Activated B cell treated with CpG ODN at 0.5 μM for 24 hours (primary cell): ENCODE measurements at regions not wholly inside any gene's neighbourhood (a gene's known extent, or its start where the extent isn't known, plus 50 kb on each side); places are given as distances from the start of the nearest gene placed in this dataset.

ENCODE experiments used
- ATAC-seq: fragments of 200-7000 bp; cut with Tn5 transposase; one replicate; pipeline ENCODE4 v1.10.0; 2021; ENCODE audit warnings: low read depth, mild to moderate bottlenecking, moderate library complexity
- CTCF ChIA-PET: fragments of 350-600 bp; sonication (Branson Sonifier 250); formaldehyde crosslinking; loops from one replicate; lab custom pipeline; 2021; ENCODE audit warnings: antibody characterized with exemption; lab: Charles Lee
- POLR2A ChIA-PET: fragments of 350-600 bp; sonication (Branson Sonifier 250); formaldehyde crosslinking; loops from one replicate; lab custom pipeline; 2021; ENCODE audit warnings: antibody characterized with exemption; lab: Charles Lee
- DNase-seq: peaks from one replicate; pipeline ENCODE4 v3.0.0; 2022
- H3K27ac Mint-ChIP-seq: one replicate; pipeline ENCODE4 v1.8.0; 2020; ENCODE audit warnings: mixed read lengths
- H3K27me3 Mint-ChIP-seq: one replicate; pipeline ENCODE4 v1.8.0; 2021; ENCODE audit warnings: mixed read lengths
- H3K36me3 Mint-ChIP-seq: one replicate; pipeline ENCODE4 v1.8.0; 2021; ENCODE audit warnings: low read depth, mixed read lengths
- H3K4me1 Mint-ChIP-seq: one replicate; pipeline ENCODE4 v1.8.0; 2021; ENCODE audit warnings: mixed read lengths
- H3K4me3 Mint-ChIP-seq: one replicate; pipeline ENCODE4 v1.8.0; 2020; ENCODE audit warnings: mild to moderate bottlenecking, mixed read lengths
- H3K9me3 Mint-ChIP-seq: one replicate; pipeline ENCODE4 v1.8.0; 2020; ENCODE audit warnings: mixed read lengths
- intact Hi-C: fragments of 100-400 bp; cut with micrococcal nuclease; formaldehyde crosslinking; loops from one replicate; pipeline ENCODE4 v1.15.1; 2024
- TF ChIP-seq, protein P1 (sequence below): fragments of 200-600 bp; IDR thresholded peaks from one replicate; pipeline ENCODE4 v1.8.0; 2022; ENCODE audit warnings: antibody characterized with exemption, mild to moderate bottlenecking

DNA sequence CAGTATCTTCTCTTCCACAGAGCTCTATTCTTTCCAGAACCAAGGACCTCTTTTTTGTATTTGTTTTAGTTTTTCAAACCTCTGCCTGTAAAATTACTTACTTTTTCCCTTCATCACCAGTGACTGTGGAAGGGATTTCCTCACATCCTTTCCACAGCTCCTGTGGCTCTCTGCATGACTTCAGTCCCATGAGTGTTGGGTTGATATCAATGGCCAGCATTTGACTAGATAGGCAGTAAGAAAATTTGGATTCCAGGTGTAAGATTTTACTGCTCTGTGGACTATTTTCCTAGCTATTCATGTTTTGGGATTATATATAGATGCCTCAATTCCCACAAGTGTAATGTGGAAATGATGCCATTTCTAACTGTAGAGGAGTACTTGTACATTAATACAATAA lies 171.5 kb upstream of the PTBP2 start:
- intact Hi-C loops: no loop called here
- Mint-ChIP-seq H3K27me3 (no peaks in the 10 kb centered on the region), H3K4me1 (no peaks in the 10 kb centered on the region), H3K4me3 (no peak overlapping the region), H3K9me3 (no peaks in the 10 kb centered on the region), H3K27ac (no peak overlapping the region), H3K36me3 (no peaks in the 10 kb centered on the region)
- TF ChIP-seq, protein P1, sequence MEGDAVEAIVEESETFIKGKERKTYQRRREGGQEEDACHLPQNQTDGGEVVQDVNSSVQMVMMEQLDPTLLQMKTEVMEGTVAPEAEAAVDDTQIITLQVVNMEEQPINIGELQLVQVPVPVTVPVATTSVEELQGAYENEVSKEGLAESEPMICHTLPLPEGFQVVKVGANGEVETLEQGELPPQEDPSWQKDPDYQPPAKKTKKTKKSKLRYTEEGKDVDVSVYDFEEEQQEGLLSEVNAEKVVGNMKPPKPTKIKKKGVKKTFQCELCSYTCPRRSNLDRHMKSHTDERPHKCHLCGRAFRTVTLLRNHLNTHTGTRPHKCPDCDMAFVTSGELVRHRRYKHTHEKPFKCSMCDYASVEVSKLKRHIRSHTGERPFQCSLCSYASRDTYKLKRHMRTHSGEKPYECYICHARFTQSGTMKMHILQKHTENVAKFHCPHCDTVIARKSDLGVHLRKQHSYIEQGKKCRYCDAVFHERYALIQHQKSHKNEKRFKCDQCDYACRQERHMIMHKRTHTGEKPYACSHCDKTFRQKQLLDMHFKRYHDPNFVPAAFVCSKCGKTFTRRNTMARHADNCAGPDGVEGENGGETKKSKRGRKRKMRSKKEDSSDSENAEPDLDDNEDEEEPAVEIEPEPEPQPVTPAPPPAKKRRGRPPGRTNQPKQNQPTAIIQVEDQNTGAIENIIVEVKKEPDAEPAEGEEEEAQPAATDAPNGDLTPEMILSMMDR: no peak
- ChIA-PET CTCF (no interaction called here), POLR2A (no interaction called here)
- no peak for DNase-seq
- no peak for ATAC-seq

DNA sequence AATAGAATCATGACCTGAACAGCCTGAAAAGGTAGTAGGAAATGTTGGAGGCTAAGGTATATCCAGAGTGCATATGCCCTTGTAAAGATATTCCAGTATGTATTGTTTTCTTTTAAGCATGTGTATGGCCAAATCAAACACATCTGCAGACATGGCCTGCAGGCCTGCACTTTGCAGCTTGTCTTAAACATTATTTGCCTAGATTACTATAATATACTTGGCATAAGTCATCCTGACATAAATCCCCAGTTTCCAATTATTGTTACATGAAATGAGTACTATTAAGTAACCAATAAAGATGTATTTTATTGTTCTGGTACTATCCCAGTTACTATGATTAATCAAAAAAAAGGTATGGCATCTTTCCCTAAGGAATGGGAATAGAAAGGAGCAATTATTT lies 169.1 kb upstream of the PTBP2 start:
- DNase-seq (no peak), ATAC-seq (no peak)
- H3K36me3 Mint-ChIP-seq: no peaks in the 10 kb centered on the region
- H3K27ac Mint-ChIP-seq: no peak overlapping the region
- intact Hi-C loops: no loop called here
- ChIA-PET CTCF (no interaction called here), POLR2A (no interaction called here)
- H3K4me1 Mint-ChIP-seq: no peaks in the 10 kb centered on the region
- no peaks in the 10 kb centered on the region for H3K9me3 Mint-ChIP-seq
- no peaks in the 10 kb centered on the region for H3K27me3 Mint-ChIP-seq
- H3K4me3 Mint-ChIP-seq: no peak overlapping the region
- TF ChIP-seq, protein P1: no peak

DNA sequence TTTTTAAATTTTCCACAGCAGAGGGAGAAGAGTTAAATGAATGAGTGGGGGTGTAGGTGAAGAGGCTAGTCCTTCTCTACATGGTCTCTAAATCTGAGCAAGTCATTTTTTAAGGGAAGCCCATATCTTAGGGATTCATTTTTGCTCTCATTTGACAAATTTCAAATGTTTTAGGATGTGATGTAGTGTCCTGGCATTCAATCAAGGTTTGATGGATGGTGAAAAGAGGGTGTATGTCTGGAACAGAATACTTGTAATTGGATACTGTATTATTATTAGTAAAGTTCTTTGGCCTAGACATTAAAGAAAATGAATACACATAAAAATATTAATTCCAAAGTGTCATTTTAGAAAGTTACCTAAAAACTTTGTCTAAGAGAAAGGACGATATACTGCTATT lies 167.8 kb upstream of the PTBP2 start:
- DNase-seq (no peak), ATAC-seq (no peak)
- POLR2A ChIA-PET: no interaction called here
- TF ChIP-seq, protein P1: no peak
- no peak overlapping the region for H3K4me3 Mint-ChIP-seq
- CTCF ChIA-PET: no interaction called here
- H3K27me3 Mint-ChIP-seq: no peaks in the 10 kb centered on the region
- intact Hi-C loops: no loop called here
- H3K36me3 Mint-ChIP-seq: no peaks in the 10 kb centered on the region
- H3K27ac Mint-ChIP-seq: no peak overlapping the region
- no peaks in the 10 kb centered on the region for H3K9me3 Mint-ChIP-seq
- H3K4me1 Mint-ChIP-seq: no peaks in the 10 kb centered on the region

DNA sequence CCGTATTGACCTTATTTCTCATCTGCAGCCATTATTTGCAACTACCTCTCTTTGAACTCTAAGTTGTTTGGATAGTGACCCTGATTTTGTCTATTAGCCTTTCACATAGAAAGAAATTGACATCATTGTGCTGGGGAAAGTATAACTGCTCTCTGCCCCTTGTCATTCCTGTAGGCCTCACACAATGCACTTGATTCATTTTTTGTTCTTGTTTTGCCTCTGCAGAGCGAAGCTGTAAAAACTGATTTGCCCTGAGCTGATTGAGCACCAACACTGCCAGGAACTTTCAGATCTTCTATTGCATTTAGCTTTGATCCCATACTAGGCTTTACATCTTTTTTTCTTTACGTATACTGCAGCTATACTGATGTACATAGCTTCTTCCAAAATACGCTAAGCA lies 167.2 kb upstream of the PTBP2 start:
- ChIA-PET POLR2A (no interaction called here), CTCF (no interaction called here)
- no peaks in the 10 kb centered on the region for H3K27me3 Mint-ChIP-seq
- no peaks in the 10 kb centered on the region for H3K4me1 Mint-ChIP-seq
- TF ChIP-seq, protein P1: no peak
- no peaks in the 10 kb centered on the region for H3K9me3 Mint-ChIP-seq
- H3K4me3 Mint-ChIP-seq: no peak overlapping the region
- H3K27ac Mint-ChIP-seq: no peak overlapping the region
- intact Hi-C loops: no loop called here
- DNase-seq (no peak), ATAC-seq (no peak)
- H3K36me3 Mint-ChIP-seq: no peaks in the 10 kb centered on the region

DNA sequence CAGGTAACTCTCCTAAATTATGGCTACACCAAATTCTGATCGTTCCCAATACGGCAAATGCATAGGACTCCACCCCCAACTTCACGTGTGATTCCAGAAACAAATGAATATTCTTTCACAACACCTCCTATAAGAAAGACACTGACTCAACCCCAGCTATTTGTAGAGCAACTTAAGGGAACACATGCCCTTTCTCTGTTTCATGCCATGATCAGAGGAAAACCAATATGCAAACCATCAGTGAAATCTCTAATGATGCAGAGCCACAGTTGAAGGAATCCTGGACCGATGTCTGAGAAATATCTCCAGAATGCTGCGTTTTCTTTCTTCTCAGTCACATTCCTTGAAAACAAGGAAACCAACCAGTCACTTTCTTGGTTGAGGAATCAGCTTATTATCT lies 164.2 kb upstream of the PTBP2 start:
- H3K27ac Mint-ChIP-seq: no peak overlapping the region
- no peaks in the 10 kb centered on the region for H3K4me1 Mint-ChIP-seq
- ChIA-PET POLR2A (no interaction called here), CTCF (no interaction called here)
- DNase-seq (no peak), ATAC-seq (no peak)
- intact Hi-C loops: no loop called here
- TF ChIP-seq, protein P1: no peak
- no peaks in the 10 kb centered on the region for H3K27me3 Mint-ChIP-seq
- H3K9me3 Mint-ChIP-seq: no peaks in the 10 kb centered on the region
- H3K36me3 Mint-ChIP-seq: no peaks in the 10 kb centered on the region
- H3K4me3 Mint-ChIP-seq: no peak overlapping the region
